AG10803 (cell line): ENCODE measurements at regions not wholly inside any gene's neighbourhood (a gene's known extent, or its start where the extent isn't known, plus 50 kb on each side); places are given as distances from the start of the nearest gene placed in this dataset.
"Not testable (repeated sequence)": the region's sequence is repeated elsewhere in the genome, so short reads cannot be mapped to it uniquely, and the experiment has no call there.

Experiments
- DNase-seq: peaks from one replicate; pipeline ENCODE4 v3.0.0; 2010; ENCODE audit warnings: low read depth
- H3K4me3 ChIP-seq: 2 replicates; pipeline ENCODE4 v1.5.1; 2011; ENCODE audit warnings: mild to moderate bottlenecking, low read length, control low read depth
- TF ChIP-seq, protein P1 (sequence below): conservative IDR thresholded peaks from 2 replicates; pipeline ENCODE4 v1.5.1; 2011; ENCODE audit warnings: mild to moderate bottlenecking, low read length, control low read depth, inconsistent platforms

DNA sequence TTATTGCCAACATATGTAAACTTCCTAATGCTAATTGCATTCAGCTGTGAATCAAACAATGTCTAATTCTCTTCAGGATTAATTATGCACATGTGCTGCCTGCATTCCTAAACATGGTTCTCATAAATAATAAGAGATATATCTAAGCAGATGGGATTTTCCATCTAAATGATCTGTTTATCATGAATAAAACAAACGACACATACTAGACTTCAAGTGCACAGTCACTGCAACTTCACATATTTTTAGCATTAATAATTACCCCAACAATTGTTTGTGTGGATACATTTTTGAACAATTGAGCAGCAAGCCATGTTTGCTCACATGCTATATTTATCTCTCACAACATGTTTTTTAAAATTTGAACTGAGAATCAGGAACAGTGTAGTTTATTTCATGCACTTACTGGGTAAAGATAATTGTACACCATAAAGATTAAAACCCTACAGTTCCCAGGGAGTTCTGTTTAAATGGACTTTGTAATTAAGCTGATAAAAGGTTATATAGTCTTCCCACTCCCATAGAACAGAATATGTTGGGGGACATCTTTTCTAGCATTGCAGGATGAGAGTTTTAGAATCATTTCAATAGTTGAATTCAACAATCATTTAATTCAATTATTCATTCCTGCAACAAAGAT lies 378.5 kb downstream of the MDFIC start:
- H3K4me3 ChIP-seq, result no peak overlapping the region
- DNase-seq, result peak; percentile 79
- TF ChIP-seq, protein P1, sequence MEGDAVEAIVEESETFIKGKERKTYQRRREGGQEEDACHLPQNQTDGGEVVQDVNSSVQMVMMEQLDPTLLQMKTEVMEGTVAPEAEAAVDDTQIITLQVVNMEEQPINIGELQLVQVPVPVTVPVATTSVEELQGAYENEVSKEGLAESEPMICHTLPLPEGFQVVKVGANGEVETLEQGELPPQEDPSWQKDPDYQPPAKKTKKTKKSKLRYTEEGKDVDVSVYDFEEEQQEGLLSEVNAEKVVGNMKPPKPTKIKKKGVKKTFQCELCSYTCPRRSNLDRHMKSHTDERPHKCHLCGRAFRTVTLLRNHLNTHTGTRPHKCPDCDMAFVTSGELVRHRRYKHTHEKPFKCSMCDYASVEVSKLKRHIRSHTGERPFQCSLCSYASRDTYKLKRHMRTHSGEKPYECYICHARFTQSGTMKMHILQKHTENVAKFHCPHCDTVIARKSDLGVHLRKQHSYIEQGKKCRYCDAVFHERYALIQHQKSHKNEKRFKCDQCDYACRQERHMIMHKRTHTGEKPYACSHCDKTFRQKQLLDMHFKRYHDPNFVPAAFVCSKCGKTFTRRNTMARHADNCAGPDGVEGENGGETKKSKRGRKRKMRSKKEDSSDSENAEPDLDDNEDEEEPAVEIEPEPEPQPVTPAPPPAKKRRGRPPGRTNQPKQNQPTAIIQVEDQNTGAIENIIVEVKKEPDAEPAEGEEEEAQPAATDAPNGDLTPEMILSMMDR, result no peak

DNA sequence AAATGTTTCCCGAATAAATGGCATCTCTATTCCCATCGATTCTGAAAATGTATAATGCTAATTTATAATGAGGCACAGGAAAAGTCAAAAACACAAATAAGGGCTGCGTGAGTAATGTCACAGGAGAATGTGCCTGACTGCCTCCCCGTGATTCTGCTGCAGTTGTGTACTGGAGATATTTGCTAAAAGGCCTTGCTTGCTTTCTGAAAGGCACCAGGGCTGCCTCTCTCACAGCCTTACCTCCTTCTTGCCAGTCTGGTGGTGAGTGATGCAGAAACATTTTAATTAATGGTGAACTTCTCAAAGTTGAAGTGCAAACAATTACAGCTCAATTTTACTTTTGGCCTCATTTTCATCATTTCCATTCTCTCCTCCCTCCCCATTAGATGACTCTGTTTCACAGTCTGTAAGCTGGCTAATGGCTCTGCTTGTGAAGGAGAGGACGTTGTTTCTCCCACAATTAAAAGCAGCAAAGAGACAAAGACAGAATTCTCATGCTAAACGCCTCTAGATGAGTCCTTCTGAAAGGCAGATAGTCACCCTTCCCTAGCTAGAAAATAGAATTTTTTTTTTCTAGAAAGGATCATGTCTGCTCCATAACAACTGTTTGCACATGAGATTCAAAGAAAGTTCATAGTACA lies 377.6 kb downstream of the MDFIC start:
- H3K4me3 ChIP-seq, result no peak overlapping the region
- peak; percentile 5 for DNase-seq
- TF ChIP-seq, protein P1, result no peak

DNA sequence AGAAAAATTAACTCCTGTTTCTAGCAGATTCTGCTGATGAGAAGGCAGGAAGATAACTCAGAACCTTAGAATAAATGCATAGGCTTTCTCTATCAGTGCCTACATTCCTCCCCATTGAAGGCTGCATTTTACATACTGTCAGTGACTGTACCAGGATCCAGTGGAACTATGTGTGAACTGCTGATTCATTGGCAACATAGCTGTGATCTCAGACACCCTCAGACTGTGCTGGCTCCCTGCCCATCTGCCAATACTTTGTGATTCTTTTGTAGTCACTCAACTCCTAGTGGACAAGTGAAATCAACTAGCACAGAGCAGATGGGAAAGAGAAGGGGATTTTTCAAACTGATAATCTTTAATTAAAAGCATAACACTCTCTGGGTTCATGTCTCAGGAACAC lies 375.8 kb downstream of the MDFIC start:
- TF ChIP-seq, protein P1, result peak; percentile 16
- peak; percentile 82 for DNase-seq
- no peak overlapping the region for H3K4me3 ChIP-seq

DNA sequence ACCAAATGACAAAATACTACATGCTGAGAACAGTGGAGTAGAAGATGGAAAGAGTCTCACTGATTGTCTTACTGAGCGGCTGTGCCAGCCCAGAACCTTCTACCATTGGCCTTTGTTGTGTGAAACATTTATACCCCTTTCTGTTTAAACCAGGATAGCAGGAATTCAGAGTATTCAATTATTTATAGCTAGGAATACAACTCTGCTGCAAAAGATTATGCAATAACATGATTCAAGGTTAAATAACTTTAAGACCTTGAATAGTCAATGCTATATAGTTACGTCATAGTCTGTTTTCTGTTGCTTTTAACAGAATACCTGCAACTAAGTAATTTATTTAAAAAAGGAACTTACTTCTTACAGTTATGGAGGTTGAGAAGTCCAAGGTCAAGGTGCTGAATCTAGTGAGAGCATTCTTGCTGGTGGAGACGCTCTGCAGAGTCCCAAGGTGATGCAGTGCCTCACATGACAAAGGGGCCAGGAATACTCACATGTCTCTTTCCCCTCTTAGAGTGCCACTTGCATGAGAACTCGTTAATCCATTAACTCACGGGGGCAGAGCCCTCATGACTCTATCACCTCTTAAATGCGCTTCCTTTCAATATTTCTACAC lies 371.8 kb downstream of the MDFIC start:
- TF ChIP-seq, protein P1, result no peak
- peak; percentile 62 for DNase-seq

DNA sequence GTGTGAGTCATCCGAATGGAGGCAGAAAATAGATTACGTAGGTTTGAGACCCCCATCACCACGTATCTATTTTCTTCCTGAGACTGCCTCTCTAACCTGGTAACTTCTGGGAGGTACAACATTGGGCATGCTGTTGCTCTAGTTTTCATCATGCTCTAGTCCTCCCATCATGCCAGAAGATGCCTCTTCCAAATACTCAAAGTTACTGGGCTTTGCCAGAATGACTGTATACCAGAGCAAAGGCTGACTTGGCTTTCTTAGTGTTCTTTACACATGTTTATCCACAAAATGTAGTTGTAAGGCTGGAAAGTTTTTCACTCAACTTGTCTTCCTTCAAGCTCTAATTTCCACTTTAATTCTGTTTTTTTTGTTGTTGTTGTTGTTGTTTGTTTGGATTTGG lies 370.5 kb downstream of the MDFIC start:
- H3K4me3 ChIP-seq, result no peak overlapping the region
- TF ChIP-seq, protein P1, result no peak
- peak; percentile 30 for DNase-seq

More for the DNA sequence above, 371.8 kb downstream of the MDFIC start:
- H3K4me3 ChIP-seq, result no peak overlapping the region

DNA sequence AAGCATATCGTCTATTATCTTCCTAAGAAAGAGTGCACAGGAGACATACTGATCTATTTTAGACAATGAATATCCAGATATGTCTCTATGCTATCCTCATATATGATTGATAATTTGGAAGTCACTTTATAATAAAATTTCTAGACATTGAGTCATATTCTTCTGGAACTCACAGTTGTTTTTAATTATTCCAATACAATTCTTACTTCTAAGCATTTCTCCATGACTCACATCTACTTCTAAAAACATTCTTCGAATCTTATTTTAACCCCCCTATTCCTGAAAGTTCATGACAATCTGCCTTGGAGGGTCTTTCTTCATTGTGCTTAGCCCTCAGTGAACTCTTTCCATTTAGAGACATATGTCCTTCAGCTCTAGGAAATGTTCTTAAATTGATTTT lies 368.1 kb downstream of the MDFIC start:
- DNase-seq, result peak; percentile 56
- TF ChIP-seq, protein P1, result no peak
- no peak overlapping the region for H3K4me3 ChIP-seq

DNA sequence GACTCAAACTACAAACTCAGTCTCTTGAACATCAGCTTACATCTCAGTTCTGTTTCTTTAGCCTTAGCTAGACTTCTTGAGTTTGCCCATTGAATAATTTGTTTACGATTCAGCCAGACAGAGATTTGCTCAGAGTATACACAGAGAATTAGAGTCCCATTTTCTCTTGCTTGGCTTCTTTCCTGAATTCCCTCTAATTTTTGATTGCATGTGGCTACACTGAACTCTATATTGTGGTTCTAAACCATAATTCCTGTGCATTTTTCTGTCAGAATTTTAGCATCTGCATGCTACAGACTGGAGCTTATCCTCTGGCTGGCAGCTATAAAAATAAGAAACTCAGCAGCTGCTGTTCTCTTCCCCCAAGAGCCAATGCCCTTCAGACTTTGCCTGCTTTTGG lies 354.9 kb downstream of the MDFIC start:
- H3K4me3 ChIP-seq, result no peak overlapping the region
- TF ChIP-seq, protein P1, result no peak
- peak; percentile 4 for DNase-seq

DNA sequence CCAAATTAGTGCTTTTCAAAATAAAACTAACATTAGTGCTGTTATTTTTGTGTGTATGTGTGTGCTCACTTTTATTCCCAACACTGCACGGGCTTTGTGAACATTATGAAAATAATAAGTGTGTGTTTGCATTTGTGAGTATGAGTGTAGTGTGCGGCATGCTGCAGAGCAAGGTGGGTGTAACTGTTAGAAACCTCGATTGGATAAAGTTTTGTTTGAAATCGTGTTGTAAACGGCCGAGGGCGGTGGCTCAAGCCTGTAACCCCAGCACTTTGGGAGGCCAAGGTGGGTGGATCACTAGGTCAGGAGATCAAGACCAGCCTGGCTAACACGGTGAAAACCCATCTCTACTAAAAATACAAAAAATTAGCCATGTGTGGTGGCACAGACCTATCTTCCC lies 352.0 kb downstream of the MDFIC start:
- H3K4me3 ChIP-seq, DNase-seq: not testable (repeated sequence)
